K562 (cell line): ENCODE measurements at regions not wholly inside any gene's neighbourhood (a gene's known extent, or its start where the extent isn't known, plus 50 kb on each side); places are given as distances from the start of the nearest gene placed in this dataset.

Experiments
- ATAC-seq: fragments of 200-7000 bp; cut with Tn5 transposase; 3 replicates; pipeline ENCODE4 v1.9.1; 2020; ENCODE audit warnings: moderate library complexity
- BruUV-seq: library from RNA; stranded (reverse); fragments of 400-500 nt; replicated peaks from 2 replicates; lab custom pipeline; 2021; lab: Mats Ljungman, UMichigan
- CTCF ChIA-PET: fragments of 300-600 bp; formaldehyde crosslinking; extraction: SDS; loops from one replicate; lab custom pipeline; 2021; ENCODE audit warnings: low intra/inter-chr PET ratio; lab: Yijun Ruan, JAX
- POLR2A ChIA-PET: fragments of 300-600, 350-650 bp; sonication (Branson Sonifier 250); formaldehyde crosslinking; extraction: SDS; loops from one replicate; lab custom pipeline; 2021; ENCODE audit warnings: antibody characterized with exemption, inconsistent platforms; lab: Yijun Ruan, JAX
- DNase-seq, 4 experiments: peaks; one replicate each; pipeline versions ENCODE4 v3.0.0 to v3.0.0-alpha.2; 2011 to 2018; ENCODE audit warnings: low spot score in 3 of 4, mixed read lengths in 3 of 4; ENCODE audit errors: extremely low read depth in 1 of 4
- FAIRE-seq: peaks from 2 replicates; lab custom pipeline; 2011; peaks lifted over from hg19 to GRCh38; lab: Jason Lieb, UNC
- H2AFZ ChIP-seq: 2 replicates; pipeline ENCODE4 v1.6.0; 2011; ENCODE audit warnings: low read depth, low read length, control low read depth, inconsistent platforms
- H3K27ac ChIP-seq: fragments of 200-600 bp; 3 replicates; pipeline ENCODE4 v1.8.0; 2011; ENCODE audit warnings: low read depth, mild to moderate bottlenecking, control low read depth, inconsistent platforms, low read length, moderate library complexity, mixed read lengths; ENCODE audit errors: extremely low read depth
- H3K27me3 ChIP-seq, 2 experiments: fragments of 300-600 bp in 1 of 2; 2 replicates in 1 of 2; 3 replicates in 1 of 2; pipeline versions ENCODE4 v1.6.0 to v1.8.0; 2011; ENCODE audit warnings: inconsistent platforms in 2 of 2, low read length in 2 of 2, mild to moderate bottlenecking in 1 of 2, mixed read lengths in 1 of 2, moderate library complexity in 1 of 2; ENCODE audit not compliant: control insufficient read depth in 2 of 2, insufficient read depth in 2 of 2
- H3K36me3 ChIP-seq: fragments of 300-600 bp; 3 replicates; pipeline ENCODE4 v1.8.0; 2011; ENCODE audit warnings: mild to moderate bottlenecking, low read length, inconsistent platforms; ENCODE audit not compliant: control insufficient read depth, insufficient read depth
- H3K4me1 ChIP-seq, 2 experiments: fragments of 200-600 bp in 1 of 2; replicated peaks in 1 of 2; 2 replicates in 1 of 2; 3 replicates in 1 of 2; pipeline versions ENCODE4 v1.5.1 to v1.8.0; 2011; ENCODE audit warnings: inconsistent platforms in 2 of 2, low read length in 2 of 2, mild to moderate bottlenecking in 1 of 2, mixed read lengths in 1 of 2, moderate library complexity in 1 of 2; ENCODE audit not compliant: control insufficient read depth in 2 of 2, insufficient read depth in 2 of 2
- H3K4me2 ChIP-seq: 2 replicates; pipeline ENCODE4 v1.6.1; 2011; ENCODE audit warnings: low read length, control low read depth, inconsistent platforms, mixed read lengths; ENCODE audit not compliant: insufficient read depth
- H3K4me3 ChIP-seq: fragments of 200-600 bp; sonication (generic), shearing (Covaris generic); 2 replicates; pipeline ENCODE4 v1.5.1; 2016; ENCODE audit warnings: control low read depth, inconsistent platforms
- H3K79me2 ChIP-seq: fragments of 200-600 bp; 3 replicates; pipeline ENCODE4 v1.8.0; 2011; ENCODE audit warnings: low read length, inconsistent platforms; ENCODE audit not compliant: control insufficient read depth, insufficient read depth
- H3K9ac ChIP-seq, 2 experiments: 2 replicates each; pipeline versions ENCODE4 v1.6.0 to v1.6.1; 2011; ENCODE audit warnings: low read depth in 2 of 2, low read length in 2 of 2, control low read depth in 1 of 2, inconsistent platforms in 1 of 2, mild to moderate bottlenecking in 1 of 2, mixed read lengths in 1 of 2; ENCODE audit not compliant: insufficient read depth in 1 of 2
- H3K9me1 ChIP-seq: one replicate; pipeline ENCODE4 v1.6.0; 2011; ENCODE audit warnings: inconsistent platforms, mild to moderate bottlenecking, low read length, moderate library complexity; ENCODE audit not compliant: control insufficient read depth, insufficient read depth
- H3K9me3 ChIP-seq: replicated peaks from 2 replicates; pipeline ENCODE4 v1.5.1; 2011; ENCODE audit warnings: low read depth, low read length, inconsistent platforms; ENCODE audit not compliant: control insufficient read depth, insufficient read depth
- H4K20me1 ChIP-seq: replicated peaks from 2 replicates; pipeline ENCODE4 v1.6.1; 2011; ENCODE audit warnings: low read length, inconsistent platforms, mixed read lengths; ENCODE audit not compliant: control insufficient read depth, insufficient read depth
- BMI1 ChIP-seq: fragments of 150-350 bp; IDR thresholded peaks from 2 replicates; pipeline ENCODE4 v1.6.1; 2014; ENCODE audit warnings: low read length
- DNMT1 ChIP-seq: fragments of 450-650 bp; IDR thresholded peaks from 2 replicates; pipeline ENCODE4 v1.6.1; 2016; ENCODE audit warnings: antibody characterized with exemption, mild to moderate bottlenecking
- ELF1 ChIP-seq: fragments of 200-800 bp; sonication (Bioruptor generic); IDR thresholded peaks from 2 replicates; pipeline ENCODE4 v1.6.1; 2016; ENCODE audit warnings: missing genetic modification characterization, missing compliant biosample characterization
- HBP1 ChIP-seq: fragments of 450-650 bp; formaldehyde crosslinking; IDR thresholded peaks from 2 replicates; pipeline ENCODE4 v1.4.0; 2022; ENCODE audit warnings: missing genetic modification characterization
- MCM5 ChIP-seq: fragments of 450-650 bp; IDR thresholded peaks from 2 replicates; pipeline ENCODE4 v1.6.1; 2016; ENCODE audit warnings: low read depth
- PML ChIP-seq: IDR thresholded peaks from 2 replicates; pipeline ENCODE4 v1.6.1; 2012; ENCODE audit warnings: low read length, inconsistent platforms
- POLR2H ChIP-seq: IDR thresholded peaks from 2 replicates; pipeline ENCODE4 v1.6.1; 2016; ENCODE audit warnings: missing genetic modification characterization, low read depth, mild to moderate bottlenecking, control low read depth, missing compliant biosample characterization, moderate library complexity
- ZFX ChIP-seq: sonication (generic); formaldehyde crosslinking; IDR thresholded peaks from 2 replicates; pipeline ENCODE4 v1.8.0; 2022; ENCODE audit warnings: mild to moderate bottlenecking, missing genetic modification reagents, moderate library complexity
- WGBS: fragments of 100-300 bp; shearing (Covaris generic); methylation state at CpG from one replicate; pipeline ENCODE4 v1.1.6; 2016; ENCODE audit warnings: low coverage, mixed read lengths; ENCODE audit not compliant: insufficient coverage; ENCODE audit errors: missing lambda C conversion rate; 5-methylcytosine and 5-hydroxymethylcytosine counted together
- in situ Hi-C: fragments of 300-500 bp; cut with MboI; formaldehyde crosslinking; loops from 4 replicates; pipeline ENCODE4 v1.15.0; 2018; ENCODE audit warnings: inconsistent platforms, mixed read lengths
- intact Hi-C: fragments of 100-400 bp; cut with micrococcal nuclease; formaldehyde crosslinking; loops from 2 replicates; pipeline ENCODE4 v1.14.2; 2022

DNA sequence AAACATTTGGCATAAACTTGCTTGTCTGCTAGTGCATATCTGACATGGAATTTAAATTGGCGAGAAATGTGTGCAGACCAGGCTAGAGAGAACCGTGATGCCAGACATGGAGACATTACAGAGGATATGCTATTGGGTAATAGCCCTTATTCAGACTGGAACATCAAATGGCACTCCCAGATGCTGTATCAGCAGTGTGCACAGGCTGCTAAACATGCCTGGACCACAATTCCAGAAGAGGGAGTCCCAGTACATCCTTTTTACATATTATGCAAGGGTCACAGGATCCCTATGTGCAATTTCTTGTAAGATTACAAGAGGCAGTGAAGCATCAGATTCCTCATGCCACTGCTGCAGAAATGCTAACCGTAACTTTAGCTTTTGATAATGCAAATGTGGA lies 354.5 kb upstream of the FOXG1 start:
- Histone ChIP-seq H2AFZ (no peak overlapping the region), H4K20me1 (no peaks in the 10 kb centered on the region), H3K9me3 (no peaks in the 10 kb centered on the region), H3K27me3 (no peaks in the 10 kb centered on the region), H3K36me3 (no peaks in the 10 kb centered on the region), H3K9ac (no peak overlapping the region), H3K79me2 (no peaks in the 10 kb centered on the region), H3K4me2 (no peak overlapping the region), H3K4me3 (no peak overlapping the region), H3K27ac (no peak overlapping the region), H3K4me1 (no peaks in the 10 kb centered on the region), H3K9me1 (no peaks in the 10 kb centered on the region)
- ChIA-PET POLR2A (no interaction called here), CTCF (no interaction called here)
- no TSS peak for BruUV-seq
- no peak for TF ChIP-seq DNMT1
- no peak for TF ChIP-seq PML
- TF ChIP-seq HBP1 (CRISPR knock-in tag) = no peak
- no peak for TF ChIP-seq MCM5
- no peak for TF ChIP-seq BMI1
- no peak for TF ChIP-seq ZFX (CRISPR knock-in tag)
- no peak for TF ChIP-seq ELF1
- no peak for TF ChIP-seq POLR2H (tag)
- in situ Hi-C loops (no loop called here), intact Hi-C loops (no loop called here)
- 0% methylated on average over 3 of the region's 3 CpGs for WGBS
- FAIRE-seq = no peak
- DNase-seq = no peak
- no peak for ATAC-seq
